RCC 7860 (cell line): ENCODE measurements at regions not wholly inside any gene's neighbourhood (a gene's known extent, or its start where the extent isn't known, plus 50 kb on each side); places are given as distances from the start of the nearest gene placed in this dataset.
"Not testable (repeated sequence)": the region's sequence is repeated elsewhere in the genome, so short reads cannot be mapped to it uniquely, and the experiment has no call there.

Experiments
- DNase-seq: peaks from one replicate; pipeline ENCODE4 v3.0.0-alpha.2; 2015; ENCODE audit warnings: low spot score
- FAIRE-seq: peaks from 2 replicates; lab custom pipeline; 2012; peaks lifted over from hg19 to GRCh38; lab: Jason Lieb, UNC

DNA sequence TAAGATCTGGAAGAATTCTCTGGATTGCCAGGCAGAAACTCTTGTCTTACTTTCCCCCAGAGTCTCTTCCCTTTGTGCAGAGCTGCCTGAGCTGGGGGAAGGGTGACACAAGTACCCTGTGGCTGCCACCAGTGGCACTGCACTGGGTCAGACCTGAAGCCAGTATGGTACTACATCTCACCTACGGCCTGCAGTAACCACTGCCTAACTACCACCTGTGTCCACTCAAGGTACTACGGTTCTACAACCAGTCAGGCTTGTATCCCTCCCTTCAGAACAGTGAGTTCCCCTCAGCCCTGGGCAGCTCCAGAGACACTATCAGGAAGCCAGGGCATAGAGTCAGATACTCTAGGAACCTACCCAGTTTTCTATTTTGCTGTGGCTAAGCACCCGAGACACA is 212.0 kb upstream of the POU5F2 start:
- no peak for FAIRE-seq
- no peak for DNase-seq

DNA sequence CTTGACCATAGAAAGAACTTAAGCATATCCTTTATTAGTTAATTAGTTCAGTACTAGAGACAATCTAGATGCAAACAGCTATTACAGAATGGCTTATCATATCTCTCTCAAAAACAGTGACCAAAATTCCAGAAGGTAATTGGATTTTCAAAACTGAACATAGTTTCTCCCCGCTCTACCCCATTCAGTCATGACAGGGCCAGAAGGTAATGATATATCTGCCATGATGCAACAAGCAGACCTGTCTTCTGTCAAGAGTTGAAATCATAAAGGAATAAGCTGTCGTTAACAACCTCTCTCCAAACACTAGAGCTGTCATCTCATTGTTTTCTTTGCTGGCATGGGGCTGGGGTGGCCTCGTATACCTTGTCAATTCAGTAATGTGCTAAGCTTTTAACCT is 200.5 kb upstream of the POU5F2 start:
- no peak for DNase-seq
- FAIRE-seq = no peak

DNA sequence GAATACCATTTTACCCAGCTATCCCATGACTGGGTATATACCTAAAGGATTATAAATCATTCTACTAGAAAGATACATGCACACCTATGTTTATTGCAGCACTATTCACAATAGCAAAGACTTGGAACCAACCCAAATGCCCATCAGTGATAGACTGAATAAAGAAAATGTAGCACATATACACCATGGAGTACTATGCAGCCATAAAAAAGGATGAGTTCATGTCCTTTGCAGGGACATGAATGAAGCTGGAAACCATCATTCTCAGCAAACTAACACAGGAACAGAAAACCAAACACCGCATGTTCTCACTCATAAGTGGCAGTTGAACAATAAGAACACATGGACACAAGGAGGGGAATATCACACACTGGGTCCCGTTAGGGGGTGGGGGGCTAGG is 191.9 kb upstream of the POU5F2 start:
- not testable (repeated sequence) for FAIRE-seq, DNase-seq

DNA sequence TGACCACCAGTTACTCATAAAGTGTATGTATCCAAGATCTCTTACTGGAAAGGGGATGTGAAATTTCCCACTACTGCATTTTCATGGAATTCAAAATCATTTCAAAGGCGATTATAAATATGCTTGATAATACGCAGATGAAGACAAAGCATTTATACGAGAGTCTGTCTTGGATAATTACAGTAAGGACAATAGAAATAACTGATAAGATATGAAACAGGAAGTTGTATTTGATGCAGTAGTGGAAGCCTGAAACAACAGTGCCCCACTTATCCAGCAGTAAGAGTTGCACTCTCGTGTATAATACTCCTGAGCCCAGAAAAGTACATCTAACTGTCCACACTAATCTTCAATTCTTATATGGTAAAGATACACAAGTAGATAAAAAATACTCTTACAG is 188.7 kb upstream of the POU5F2 start:
- FAIRE-seq = no peak
- no peak for DNase-seq

DNA sequence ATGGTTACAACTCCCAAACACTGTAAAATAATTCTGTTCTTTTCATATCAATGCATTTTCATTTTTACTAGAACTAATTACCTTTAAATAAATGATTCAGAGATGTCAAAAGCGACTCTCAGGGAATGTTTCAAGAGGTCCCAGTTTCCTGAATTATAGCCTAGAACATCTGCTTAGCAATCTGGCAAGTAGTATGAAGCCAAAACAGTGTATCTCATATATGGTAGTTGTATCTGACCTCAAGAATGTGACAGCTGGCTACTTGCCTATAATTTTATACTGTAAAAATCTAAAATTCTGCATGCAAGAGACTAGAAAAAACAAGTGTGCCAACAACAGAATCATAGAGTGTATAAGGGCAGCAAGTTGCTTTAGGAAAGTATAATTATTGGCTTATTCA is 187.7 kb upstream of the POU5F2 start:
- DNase-seq = no peak
- no peak for FAIRE-seq

DNA sequence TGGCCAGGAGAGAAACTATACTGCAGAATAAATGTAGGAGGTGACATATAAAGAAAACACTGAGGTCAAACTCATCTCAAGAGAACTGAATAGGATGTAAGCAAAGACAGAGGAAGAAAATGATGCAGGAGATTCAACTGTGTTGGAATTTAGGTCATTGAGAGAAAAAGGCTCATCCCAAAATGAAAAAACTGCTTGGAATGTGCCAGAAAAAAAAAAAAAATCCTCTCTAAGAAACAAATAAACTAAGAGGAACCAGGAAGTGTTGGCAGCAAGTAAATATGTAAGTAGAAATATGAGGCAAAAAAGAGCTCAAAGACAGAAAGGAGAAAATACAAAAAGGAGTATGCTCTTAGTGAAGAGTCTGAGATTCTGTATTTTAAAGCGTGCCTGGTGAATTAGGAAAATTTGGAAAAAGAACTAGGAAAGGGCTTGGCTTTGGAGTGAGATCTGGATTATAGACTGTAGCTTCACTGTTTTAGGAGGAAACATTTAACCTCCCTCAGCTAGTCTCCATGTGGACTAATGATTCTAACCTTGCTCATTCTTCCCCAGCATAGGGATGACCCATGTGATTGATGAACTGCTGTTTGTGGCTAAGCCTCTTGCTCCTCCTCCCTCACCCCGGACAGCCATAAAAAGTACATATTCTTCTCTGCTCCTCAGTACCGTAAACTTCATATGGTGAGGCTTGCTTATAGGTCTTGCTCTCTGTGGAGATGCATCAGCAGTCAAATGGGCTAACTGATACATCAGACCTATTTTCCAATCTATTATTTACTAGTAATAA is 185.6 kb upstream of the POU5F2 start:
- FAIRE-seq (no peak), DNase-seq (no peak)

DNA sequence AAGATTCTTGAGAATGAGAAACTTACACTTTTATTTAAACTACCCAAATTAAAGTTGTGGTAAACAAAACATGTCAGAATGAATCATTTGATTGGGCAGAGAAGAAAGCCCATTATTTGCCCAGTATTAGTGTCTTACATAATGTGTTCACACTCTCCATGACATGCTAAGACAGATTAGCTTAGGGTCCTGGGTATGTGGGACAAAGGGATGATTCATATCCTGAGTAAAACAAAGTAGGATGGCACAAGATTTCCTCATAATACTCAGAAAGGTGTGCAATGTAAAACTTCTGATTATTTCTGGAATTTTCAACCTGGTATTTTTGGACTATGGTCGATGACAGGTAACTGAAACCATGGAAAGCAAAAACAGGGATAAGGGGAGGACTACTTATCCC is 183.9 kb upstream of the POU5F2 start:
- no peak for FAIRE-seq
- DNase-seq = no peak

DNA sequence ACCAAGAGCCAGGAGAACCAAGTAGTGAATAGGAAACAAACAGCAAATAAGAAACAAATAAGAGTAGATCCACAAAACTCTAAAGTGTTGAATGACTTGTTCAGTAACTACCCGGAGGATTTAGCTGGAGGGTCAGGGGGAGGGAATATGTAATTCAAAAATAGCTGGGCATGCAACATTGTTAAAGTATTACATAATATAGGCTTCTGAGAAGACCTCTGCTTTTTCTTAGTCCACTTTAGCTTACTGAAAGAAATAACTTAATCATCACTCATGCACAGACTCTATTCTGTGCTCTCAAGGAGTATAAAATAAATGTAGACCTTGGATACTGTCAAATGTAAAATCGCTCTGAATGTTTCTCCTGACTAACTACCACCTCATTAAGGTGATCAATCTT is 183.2 kb upstream of the POU5F2 start:
- FAIRE-seq (no peak), DNase-seq (no peak)

DNA sequence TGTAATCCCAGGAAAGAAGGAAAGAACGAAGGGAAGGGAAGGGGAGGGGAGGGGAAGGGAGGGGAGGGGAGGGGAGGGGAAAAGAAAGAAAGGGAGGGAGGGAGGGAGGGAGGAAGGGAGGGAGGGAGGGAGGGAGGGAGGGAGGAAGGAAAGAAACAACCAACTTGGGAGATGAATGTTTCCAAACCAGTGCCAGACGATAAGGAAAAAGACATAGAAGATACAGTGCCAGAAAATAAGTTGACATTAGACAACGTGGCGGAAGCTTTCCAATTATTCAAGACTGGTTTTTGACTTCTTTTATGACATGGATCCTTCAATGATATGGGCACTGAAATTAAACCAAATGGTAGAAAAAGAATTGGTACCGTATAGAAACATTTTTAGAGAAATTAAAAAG is 181.2 kb upstream of the POU5F2 start:
- DNase-seq (no peak), FAIRE-seq (no peak)

DNA sequence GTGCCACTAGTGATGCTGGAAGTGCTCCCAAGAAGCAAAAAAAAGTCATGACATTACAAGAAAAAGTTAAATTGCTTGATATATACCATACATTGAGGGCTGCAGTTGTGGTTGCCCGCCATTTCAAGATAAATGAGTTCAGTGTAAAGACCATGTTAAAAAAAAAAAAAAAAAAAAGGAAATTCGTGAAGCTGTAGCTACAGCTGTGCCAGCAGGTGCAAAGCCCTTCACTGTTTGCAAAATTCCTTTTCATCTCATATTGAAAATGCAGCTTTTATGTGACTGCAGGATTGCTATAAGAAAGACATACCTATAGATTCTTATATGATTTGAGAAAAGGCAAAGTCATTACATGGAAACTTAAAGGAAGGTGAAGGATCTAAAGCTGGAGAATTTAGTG is 179.6 kb upstream of the POU5F2 start:
- FAIRE-seq = no peak
- DNase-seq = no peak

DNA sequence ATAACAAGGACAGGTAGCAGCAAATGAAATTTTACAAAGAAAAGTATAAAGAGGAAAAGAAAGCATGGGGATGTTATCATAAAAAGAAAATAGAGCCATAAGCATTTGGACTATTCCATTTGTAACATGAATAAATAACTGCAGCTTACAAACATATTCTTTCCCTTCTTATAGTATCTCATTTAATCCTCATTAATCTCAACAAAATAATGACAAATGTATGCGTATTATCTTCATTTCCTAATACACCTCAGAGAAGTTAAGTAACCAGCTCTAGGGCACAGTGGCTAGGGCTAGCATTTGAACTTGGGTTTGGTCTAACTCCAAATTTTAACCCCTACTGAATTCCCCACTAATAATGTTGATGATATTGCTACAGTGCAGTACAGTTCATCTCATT is 175.5 kb upstream of the POU5F2 start:
- FAIRE-seq = no peak
- DNase-seq = no peak

DNA sequence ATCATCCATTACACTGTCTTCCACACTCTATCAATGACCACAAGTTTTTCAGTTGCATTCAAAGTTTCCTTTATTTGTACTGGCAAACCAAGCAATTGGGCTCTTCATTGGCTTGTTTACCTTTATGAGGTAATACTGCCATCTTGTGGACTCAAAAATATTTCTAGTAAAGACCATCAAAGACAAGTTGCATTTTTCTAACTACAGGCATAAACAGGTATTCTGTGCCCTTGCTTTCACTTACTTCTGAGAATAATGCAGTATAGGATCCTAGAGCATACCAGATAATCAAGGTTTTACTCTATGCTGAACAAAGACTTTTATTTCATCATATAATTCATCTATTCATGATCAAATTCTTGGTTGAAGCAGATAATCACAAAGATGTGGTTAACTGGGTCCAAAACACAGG is 173.7 kb upstream of the POU5F2 start:
- DNase-seq (peak; percentile 21), FAIRE-seq (no peak)

DNA sequence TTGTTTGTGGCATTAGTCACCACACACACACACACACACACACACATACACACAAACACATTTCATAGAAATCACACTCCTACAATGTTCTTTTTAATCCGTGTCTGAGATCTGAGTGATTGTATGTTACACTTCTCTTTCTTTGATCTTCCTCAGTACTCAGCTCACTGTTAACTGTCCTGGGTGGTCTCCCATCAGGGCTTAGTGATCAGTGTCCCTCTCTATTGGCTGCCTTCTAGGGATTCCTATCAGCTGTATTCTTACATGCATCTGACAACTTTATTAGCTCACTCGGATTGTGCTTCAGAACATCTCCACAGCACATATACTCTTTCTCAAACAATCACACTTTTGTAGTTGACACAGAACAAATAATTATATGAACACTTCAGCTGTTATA is 170.2 kb upstream of the POU5F2 start:
- FAIRE-seq (no peak), DNase-seq (no peak)

DNA sequence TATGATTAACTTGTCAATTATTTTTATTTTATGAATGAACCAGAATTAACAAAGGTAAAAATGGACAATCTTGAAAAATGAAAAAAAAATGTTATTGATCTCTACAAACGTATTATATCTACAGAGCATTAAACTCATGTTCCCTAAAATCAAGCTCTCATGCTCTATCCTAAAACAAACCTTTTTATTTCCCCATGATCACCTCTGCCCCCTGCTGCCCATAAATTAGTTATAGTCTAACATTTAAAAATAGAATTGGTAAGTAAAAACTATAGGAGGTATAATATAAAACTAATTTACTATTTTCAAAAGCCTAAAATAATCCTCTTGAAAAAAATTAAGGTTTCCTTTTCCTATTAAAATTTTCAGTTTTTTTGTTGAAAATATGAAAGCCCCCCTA is 168.0 kb upstream of the POU5F2 start:
- DNase-seq = no peak
- FAIRE-seq = no peak

DNA sequence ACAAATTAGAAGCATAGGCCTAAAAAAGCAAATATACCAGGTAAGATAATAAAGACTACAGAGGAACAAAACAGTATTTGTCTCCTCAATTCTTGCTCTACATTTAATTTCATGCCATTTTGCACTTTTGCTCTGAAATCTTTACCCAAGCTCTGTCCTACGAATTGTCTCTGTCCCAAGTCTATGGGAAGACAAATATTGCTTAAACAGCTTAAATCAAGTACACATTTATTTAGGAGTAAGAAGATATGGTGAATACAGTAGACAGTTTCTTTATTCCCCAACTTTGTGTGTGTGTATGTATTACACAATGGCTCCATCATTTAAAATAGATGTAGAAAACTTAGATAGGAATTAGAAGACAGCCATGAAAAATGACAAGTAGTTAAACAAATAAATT is 163.5 kb upstream of the POU5F2 start:
- FAIRE-seq (no peak), DNase-seq (no peak)

DNA sequence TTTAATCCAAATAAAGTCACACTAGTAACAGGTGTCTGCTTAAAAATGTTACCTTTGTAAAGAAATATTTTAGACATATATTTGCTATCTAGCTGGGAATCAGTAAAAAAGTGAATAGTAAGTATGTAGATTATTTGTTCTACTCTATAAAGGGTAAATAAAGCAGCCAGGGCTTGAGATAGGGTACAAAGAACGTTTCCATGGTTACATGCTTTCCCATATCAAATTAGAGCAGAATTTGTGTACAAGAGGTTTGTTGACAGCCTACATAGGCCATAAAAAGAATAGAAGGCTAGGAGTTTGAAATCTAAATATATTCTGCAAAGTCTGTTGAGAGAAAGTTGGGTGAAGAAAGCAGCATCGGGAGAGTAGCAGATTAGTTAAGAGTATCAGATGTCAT is 160.9 kb upstream of the POU5F2 start:
- DNase-seq = no peak
- no peak for FAIRE-seq

DNA sequence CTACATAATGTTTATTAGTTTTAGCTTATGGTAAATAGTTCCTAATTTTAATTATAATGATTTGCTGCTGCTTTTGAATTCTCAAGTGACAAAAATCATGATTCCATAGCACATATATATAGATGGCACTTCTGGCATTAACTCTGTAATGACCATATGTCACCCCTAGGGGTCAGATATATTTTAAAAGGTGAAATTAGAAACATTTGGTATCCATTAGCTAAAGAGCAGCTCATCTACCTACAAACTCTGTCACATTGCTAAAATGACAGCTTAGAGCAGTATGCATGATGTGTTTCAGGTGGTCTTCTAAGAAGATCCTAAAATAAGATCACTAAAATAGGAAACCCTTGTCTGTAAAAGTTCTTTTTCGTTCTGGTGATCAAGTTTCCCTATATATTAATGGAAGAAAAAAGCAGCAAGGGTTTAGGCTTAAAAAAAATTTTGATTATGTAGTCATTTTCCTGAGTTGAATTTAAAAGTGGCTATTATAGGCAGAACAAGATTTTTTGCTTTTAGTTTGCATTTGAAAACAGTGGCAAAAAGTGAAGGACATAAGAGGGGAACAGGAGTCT is 157.7 kb upstream of the POU5F2 start:
- no peak for FAIRE-seq
- DNase-seq = no peak

DNA sequence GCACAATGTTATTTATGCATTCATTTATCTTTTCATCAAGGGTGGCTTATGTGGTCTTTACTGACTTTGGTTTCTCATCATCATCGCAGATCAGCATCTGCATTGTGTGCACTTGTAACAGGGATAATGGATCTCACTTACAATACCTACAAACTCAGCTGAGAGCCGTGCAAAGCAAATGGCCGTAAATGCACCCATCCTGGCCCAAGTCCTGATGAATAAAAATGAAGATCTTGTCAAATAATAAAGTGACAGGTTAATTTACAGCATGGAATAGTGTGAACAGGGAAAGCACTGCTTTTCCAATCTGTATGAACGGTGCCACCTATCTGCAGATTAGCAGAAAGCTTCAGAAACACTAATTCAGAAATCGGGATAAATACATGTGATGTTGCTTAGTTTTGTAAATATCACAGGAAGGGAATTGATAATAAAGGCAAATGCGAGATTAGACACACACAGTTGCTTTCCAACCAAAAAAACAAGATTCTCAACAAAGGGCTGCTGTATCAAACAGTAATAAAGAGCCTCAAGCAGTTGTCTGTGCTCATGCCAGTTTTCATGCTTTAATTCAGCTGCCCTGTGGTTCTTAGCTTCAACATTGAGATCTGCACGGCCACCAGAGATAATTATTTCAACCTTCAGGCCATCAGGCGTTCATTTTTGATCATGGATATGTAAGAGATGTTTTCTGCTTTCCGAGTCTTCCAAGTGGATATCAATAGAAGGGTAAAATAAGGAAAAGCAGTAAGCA is 153.4 kb upstream of the POU5F2 start:
- no peak for DNase-seq

DNA sequence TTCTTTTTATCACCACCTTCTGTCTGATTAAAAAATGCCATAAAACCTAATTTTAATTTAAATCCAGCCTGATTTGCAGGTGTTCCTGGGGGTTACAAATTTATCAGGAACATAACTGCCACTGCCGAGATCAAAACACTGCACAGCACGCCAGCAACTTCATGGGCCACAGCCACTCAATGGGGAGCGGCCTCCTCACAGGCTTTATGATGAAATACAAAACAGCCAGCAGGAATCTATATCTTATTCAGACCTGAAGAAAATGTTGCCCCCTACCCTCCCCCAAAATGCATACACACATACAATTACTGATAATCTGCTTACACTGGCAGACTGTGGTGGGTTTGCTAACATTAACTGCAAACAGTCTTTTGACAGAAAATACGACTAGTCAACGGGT is 151.7 kb upstream of the POU5F2 start:
- no peak for DNase-seq
- no peak for FAIRE-seq

More for the DNA sequence above, 153.4 kb upstream of the POU5F2 start:
- no peak for FAIRE-seq

DNA sequence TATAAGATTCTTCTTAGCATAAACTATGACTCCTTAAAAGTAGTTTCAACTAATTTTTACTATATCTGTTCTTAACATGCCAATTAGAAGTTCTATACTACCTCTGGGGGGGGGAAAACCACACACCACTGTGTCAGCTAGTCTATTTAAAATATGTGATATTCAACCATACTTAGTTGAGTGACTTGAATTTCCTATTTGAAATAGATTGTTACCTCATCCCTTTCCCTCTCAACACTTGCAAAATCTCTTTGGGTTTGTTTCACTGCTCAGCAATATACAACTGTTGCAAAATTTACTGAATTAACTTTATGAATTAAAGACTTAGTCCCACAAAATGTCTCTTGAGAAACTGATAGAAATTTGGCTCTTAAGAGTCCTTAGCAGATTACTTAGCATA is 151.1 kb upstream of the POU5F2 start:
- DNase-seq (no peak), FAIRE-seq (no peak)

DNA sequence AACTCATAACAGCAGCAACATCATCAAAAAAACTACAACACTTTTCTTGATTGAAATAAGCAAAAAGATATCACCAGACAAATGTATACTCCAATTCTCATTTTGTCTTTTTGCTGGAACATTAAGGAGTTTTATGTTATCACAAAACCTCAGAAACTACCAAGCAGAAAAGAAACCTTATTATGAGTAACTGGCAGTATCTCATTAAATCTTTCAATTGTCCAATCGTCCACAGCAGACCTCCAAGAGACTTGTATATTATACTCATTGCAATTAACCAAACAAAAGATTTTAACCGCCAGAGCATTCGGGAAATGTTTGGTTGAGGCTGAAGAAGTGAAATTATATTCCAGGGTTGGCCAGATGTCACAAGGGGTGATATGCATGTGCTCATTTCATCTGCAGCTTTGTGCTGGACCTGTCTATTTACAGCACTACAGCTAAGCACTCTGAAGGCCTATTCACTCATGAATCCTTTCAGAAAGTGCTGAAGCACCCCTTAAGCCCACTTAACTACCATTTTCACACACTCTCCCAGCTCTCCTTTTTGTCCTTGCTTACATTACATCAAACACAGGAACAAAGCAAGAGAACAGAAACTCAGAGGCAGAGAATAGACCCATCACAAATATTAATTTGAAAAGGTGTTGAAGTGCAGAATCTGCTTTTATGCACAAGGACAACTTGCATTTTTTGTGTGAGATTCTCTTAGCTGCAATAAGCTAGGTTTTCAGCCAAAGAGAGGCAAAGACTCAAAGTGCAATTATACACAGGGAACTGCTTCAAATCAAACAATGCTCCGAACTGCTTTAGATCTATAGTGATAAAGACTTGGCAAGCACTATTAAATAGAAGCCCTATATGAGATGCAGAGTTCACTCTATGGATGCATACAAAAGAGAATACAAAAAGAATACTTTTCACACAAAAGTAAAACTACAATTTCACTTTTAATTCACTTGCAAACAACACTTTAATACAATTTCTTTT is 150.4 kb upstream of the POU5F2 start:
- FAIRE-seq (no peak), DNase-seq (no peak)
